CD14-positive monocyte (primary cell): ENCODE measurements at regions not wholly inside any gene's neighbourhood (a gene's known extent, or its start where the extent isn't known, plus 50 kb on each side); places are given as distances from the start of the nearest gene placed in this dataset.

Experiments
- DNase-seq, 3 donors: peaks; one replicate each; pipeline ENCODE4 v3.0.0-alpha.2; 2011 to 2022
- H2AFZ ChIP-seq: 2 replicates; pipeline ENCODE4 v1.6.0; 2012; ENCODE audit warnings: mild to moderate bottlenecking, low read depth, low read length, inconsistent platforms; ENCODE audit not compliant: insufficient read depth, poor library complexity, severe bottlenecking
- H3K27ac ChIP-seq, 2 donors: 1 replicate in 1 of 2; 2 replicates in 1 of 2; pipeline ENCODE4 v1.5.1; 2012 to 2013; ENCODE audit warnings: low read length in 2 of 2, control low read depth in 1 of 2, inconsistent platforms in 1 of 2, low read depth in 1 of 2, mild to moderate bottlenecking in 1 of 2
- H3K27me3 ChIP-seq, 2 donors: one replicate each; pipeline versions ENCODE4 v1.6.0 to v1.6.1; 2011 to 2013; ENCODE audit warnings: low read length in 2 of 2; ENCODE audit not compliant: control insufficient read depth in 2 of 2, insufficient read depth in 2 of 2
- H3K36me3 ChIP-seq, 2 donors: replicated peaks in 1 of 2; 1 replicate in 1 of 2; 2 replicates in 1 of 2; pipeline versions ENCODE4 v1.5.1 to v1.6.1; 2012 to 2013; ENCODE audit warnings: low read length in 2 of 2, control low read depth in 1 of 2, inconsistent platforms in 1 of 2, mild to moderate bottlenecking in 1 of 2; ENCODE audit not compliant: insufficient read depth in 2 of 2, control insufficient read depth in 1 of 2
- H3K4me1 ChIP-seq, 2 donors: 1 replicate in 1 of 2; 2 replicates in 1 of 2; pipeline versions ENCODE4 v1.5.1 to v1.6.1; 2012 to 2013; ENCODE audit warnings: low read length in 2 of 2, control low read depth in 1 of 2, inconsistent platforms in 1 of 2, mild to moderate bottlenecking in 1 of 2, moderate library complexity in 1 of 2; ENCODE audit not compliant: insufficient read depth in 2 of 2, control insufficient read depth in 1 of 2
- H3K4me2 ChIP-seq: replicated peaks from 2 replicates; pipeline ENCODE3; 2012; ENCODE audit warnings: low read length, moderate library complexity, mild to moderate bottlenecking; ENCODE audit not compliant: poor library complexity, severe bottlenecking; ENCODE audit errors: extremely low read depth
- H3K4me3 ChIP-seq, 3 experiments: fragments of 200-600 bp in 1 of 3; sonication (generic) in 1 of 3; replicated peaks in 1 of 3; 1 replicate in 2 of 3; 2 replicates in 1 of 3; pipeline ENCODE4 v1.5.1; 2011 to 2013; ENCODE audit warnings: low read length in 3 of 3, mild to moderate bottlenecking in 3 of 3, control low read depth in 2 of 3, low read depth in 2 of 3, inconsistent platforms in 1 of 3, moderate library complexity in 1 of 3
- H3K79me2 ChIP-seq: 2 replicates; pipeline ENCODE4 v1.6.0; 2012; ENCODE audit warnings: mild to moderate bottlenecking, control low read depth, inconsistent platforms, low read length, moderate library complexity; ENCODE audit not compliant: insufficient read depth
- H3K9ac ChIP-seq: 2 replicates; pipeline ENCODE4 v1.6.0; 2017; ENCODE audit warnings: low read length, mild to moderate bottlenecking; ENCODE audit not compliant: insufficient read depth, poor library complexity, severe bottlenecking
- H3K9me3 ChIP-seq, 2 donors: replicated peaks in 1 of 2; 1 replicate in 1 of 2; 2 replicates in 1 of 2; pipeline versions ENCODE4 v1.5.1 to v1.6.1; 2012 to 2013; ENCODE audit warnings: low read length in 2 of 2, control low read depth in 1 of 2; ENCODE audit not compliant: control insufficient read depth in 1 of 2, insufficient read depth in 1 of 2
- H4K20me1 ChIP-seq: 2 replicates; pipeline ENCODE4 v1.6.0; 2012; ENCODE audit warnings: mild to moderate bottlenecking, low read length, control low read depth, moderate library complexity; ENCODE audit not compliant: insufficient read depth
- H3K27ac Mint-ChIP-seq, 7 donors: one replicate each; pipeline ENCODE4 v1.8.0; 2020; ENCODE audit warnings: mild to moderate bottlenecking in 7 of 7, mixed read lengths in 7 of 7, moderate library complexity in 6 of 7, inconsistent platforms in 2 of 7
- H3K27me3 Mint-ChIP-seq, 3 donors: one replicate each; pipeline ENCODE4 v1.8.0; 2021 to 2022; ENCODE audit warnings: low read depth in 3 of 3, mild to moderate bottlenecking in 3 of 3, mixed read lengths in 3 of 3, moderate library complexity in 3 of 3, inconsistent platforms in 1 of 3
- H3K36me3 Mint-ChIP-seq, 2 donors: one replicate each; pipeline ENCODE4 v1.8.0; 2020; ENCODE audit warnings: mixed read lengths in 2 of 2, inconsistent platforms in 1 of 2, mild to moderate bottlenecking in 1 of 2
- H3K4me1 Mint-ChIP-seq: one replicate; pipeline ENCODE4 v1.8.0; 2020; ENCODE audit warnings: mild to moderate bottlenecking, mixed read lengths
- H3K4me3 Mint-ChIP-seq, 2 donors: one replicate each; pipeline ENCODE4 v1.8.0; 2020; ENCODE audit warnings: mild to moderate bottlenecking in 2 of 2, mixed read lengths in 2 of 2, moderate library complexity in 1 of 2
- H3K9me3 Mint-ChIP-seq, 7 donors: one replicate each; pipeline ENCODE4 v1.8.0; 2020 to 2022; ENCODE audit warnings: mixed read lengths in 7 of 7, mild to moderate bottlenecking in 6 of 7, moderate library complexity in 6 of 7, inconsistent platforms in 2 of 7
- CTCF ChIP-seq: fragments of 200-600 bp; IDR thresholded peaks from one replicate; pipeline ENCODE4 v1.8.0; 2022; ENCODE audit warnings: antibody characterized with exemption, mild to moderate bottlenecking
- WGBS: methylation state at CpG from one replicate; pipeline ENCODE4 v1.1.5; 2013; ENCODE audit warnings: missing lambda C conversion rate; ENCODE audit not compliant: insufficient coverage; 5-methylcytosine and 5-hydroxymethylcytosine counted together
- intact Hi-C, 2 donors: fragments of 100-400 bp; cut with micrococcal nuclease; formaldehyde crosslinking; loops; one replicate each; pipeline versions ENCODE4 v1.15.0 to v1.15.1; 2023

DNA sequence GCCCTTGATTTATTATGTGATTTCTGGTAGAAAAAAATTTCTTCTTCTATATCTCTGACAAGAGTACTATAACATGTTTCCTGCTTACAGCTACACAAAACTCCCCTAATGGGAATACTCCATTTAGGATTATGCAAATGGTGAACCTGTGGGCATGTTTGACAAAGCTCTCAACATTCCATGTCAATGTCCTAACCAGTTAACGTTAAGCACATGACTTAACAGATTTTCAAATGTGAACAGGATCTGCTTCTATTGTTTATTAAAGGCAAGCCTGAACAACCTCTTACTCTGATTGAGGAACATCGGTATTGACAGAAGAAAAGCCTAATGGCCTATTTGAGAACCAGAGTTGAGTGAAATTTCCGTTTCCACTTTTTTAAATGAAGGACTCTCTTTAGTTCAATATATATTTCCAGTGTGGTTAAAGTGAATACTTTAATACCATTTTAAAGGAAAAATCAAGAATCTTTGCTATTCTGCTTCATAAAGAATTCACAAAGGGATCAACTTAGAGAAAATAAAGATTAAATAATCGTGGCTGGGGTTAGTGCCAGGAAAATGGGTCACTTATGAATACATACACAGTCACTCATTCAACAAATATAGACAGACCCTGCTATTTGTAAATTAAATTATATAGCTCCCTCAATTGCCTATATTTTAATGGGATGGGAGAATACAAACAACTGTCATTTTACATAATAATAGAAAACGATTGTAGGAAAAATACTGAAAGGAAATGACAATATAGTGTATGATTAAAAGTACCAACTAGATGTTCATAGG, 300.3 kb upstream of the CBLB start:
- Histone ChIP-seq H3K27ac (no peak overlapping the region), H3K9me3 (no peaks in the 10 kb centered on the region), H2AFZ (no peak overlapping the region), H3K36me3 (no peaks in the 10 kb centered on the region), H3K9ac (no peak overlapping the region), H3K4me3 (no peak overlapping the region), H3K4me2 (no peak overlapping the region), H3K27me3 (no peaks in the 10 kb centered on the region), H4K20me1 (no peaks in the 10 kb centered on the region), H3K4me1 (no peaks in the 10 kb centered on the region), H3K79me2 (no peaks in the 10 kb centered on the region)
- peaks cover under 1 to 6% (median 3%) of the 10 kb centered on the region in 7 donors for H3K9me3 Mint-ChIP-seq
- no peak for DNase-seq
- no peak overlapping the region for H3K27ac Mint-ChIP-seq
- intact Hi-C loops = no loop called here
- peaks cover 12% of the 10 kb centered on the region for H3K4me1 Mint-ChIP-seq
- no peak overlapping the region for H3K4me3 Mint-ChIP-seq
- no peaks in the 10 kb centered on the region for H3K36me3 Mint-ChIP-seq
- TF ChIP-seq CTCF = no peak
- WGBS = no CpG with 5 or more reads among the region's 5 CpGs
- H3K27me3 Mint-ChIP-seq = no peaks in the 10 kb centered on the region

DNA sequence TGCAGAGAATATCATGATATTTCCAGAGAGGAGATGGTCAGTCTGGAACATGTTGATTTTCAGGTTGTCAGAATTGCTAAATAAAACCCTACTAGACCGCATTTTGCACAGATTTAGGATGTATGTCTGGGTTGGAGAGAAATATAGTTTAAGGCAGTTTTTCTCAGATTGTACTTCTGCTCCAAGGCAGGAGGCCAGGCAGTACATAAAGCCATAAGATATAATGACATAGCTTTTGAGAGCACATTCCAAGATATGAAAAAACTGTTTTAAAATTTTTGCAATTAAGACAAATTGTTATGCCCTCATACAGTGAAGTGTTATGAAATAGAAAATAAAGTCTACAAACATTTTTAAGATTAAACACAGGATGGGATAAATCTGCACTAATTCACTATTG, 301.8 kb upstream of the CBLB start:
- Histone ChIP-seq H2AFZ (no peak overlapping the region), H3K27ac (no peak overlapping the region), H4K20me1 (no peaks in the 10 kb centered on the region), H3K4me3 (no peak overlapping the region), H3K27me3 (no peaks in the 10 kb centered on the region), H3K4me1 (no peaks in the 10 kb centered on the region), H3K9me3 (no peaks in the 10 kb centered on the region), H3K4me2 (no peak overlapping the region), H3K79me2 (no peaks in the 10 kb centered on the region), H3K9ac (no peak overlapping the region), H3K36me3 (no peaks in the 10 kb centered on the region)
- no peak overlapping the region for H3K27ac Mint-ChIP-seq
- peaks cover 12% of the 10 kb centered on the region for H3K4me1 Mint-ChIP-seq
- H3K27me3 Mint-ChIP-seq = no peaks in the 10 kb centered on the region
- H3K36me3 Mint-ChIP-seq = no peaks in the 10 kb centered on the region
- intact Hi-C loops = no loop called here
- TF ChIP-seq CTCF = no peak
- peaks cover 0 to 6% (median 3%) of the 10 kb centered on the region in 7 donors for H3K9me3 Mint-ChIP-seq
- no CpG with 5 or more reads among the region's 1 CpG for WGBS
- no peak overlapping the region for H3K4me3 Mint-ChIP-seq
- no peak for DNase-seq
